ENCODE measurements at regions not wholly inside any gene's neighbourhood (a gene's known extent, or its start where the extent isn't known, plus 50 kb on each side); places are given as distances from the start of the nearest gene placed in this dataset.

GRCh38 chr14:101233021-101233366, 328.3 kb upstream of the DIO3 start:
- POLR2A ChIA-PET (ENCODE audit: low non-redundant PET) = no interaction called here
- DNase-seq (ENCODE audit: low spot score) = no peak
- no peak overlapping the region for H3K27ac ChIP-seq
- CTCF ChIA-PET = no interaction called here
- no peak for TF ChIP-seq CTCF (conservative IDR thresholded peaks at IDR 0.05; ENCODE audit: low read depth)

DNA sequence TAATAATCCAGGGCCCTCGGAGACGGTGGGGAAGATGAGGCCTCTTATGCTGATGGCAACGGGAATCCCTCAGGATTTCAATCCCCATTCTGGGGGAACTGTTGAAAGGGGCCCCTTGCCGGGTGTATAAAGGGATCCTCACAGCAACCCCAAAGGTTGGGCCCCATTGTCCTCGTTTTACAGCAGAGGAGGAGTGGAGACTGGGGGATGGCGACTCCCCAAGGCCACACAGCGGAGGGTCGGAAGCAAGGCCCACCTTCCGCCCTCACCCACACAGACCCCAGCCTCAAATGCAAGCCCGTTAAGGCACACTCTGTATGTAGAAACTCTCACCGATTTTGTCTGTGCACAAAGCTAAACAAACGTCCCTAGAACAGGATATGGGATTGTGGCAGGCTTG, 327.9 kb upstream of the DIO3 start:
- POLR2A ChIA-PET (ENCODE audit: low non-redundant PET) = no interaction called here
- H3K27ac ChIP-seq = no peak overlapping the region
- TF ChIP-seq CTCF (conservative IDR thresholded peaks at IDR 0.05; ENCODE audit: low read depth) = no peak
- CTCF ChIA-PET = no interaction called here
- no peak for DNase-seq (ENCODE audit: low spot score)

DNA sequence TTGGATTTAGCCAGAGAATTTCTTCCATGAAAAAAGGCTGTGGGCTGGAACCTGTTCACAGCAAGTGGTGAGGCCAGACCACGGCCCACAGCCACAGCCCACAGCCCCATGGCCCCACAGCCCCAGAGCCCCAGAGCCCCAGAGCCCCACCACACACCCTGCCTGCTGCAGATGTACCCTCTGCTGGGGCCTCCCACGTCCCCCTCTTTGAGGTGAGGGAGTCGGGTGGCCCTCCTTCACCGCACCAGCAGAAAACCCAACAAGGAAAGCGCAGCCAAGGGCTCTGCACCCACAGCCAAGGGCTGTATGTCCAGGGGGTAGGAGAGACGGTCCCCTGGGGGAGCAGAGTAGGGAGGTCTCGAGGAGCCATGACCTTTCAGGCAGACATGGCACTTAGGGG, 327.5 kb upstream of the DIO3 start:
- ChIA-PET CTCF (no interaction called here), POLR2A (ENCODE audit: low non-redundant PET) (no interaction called here)
- no peak for DNase-seq (ENCODE audit: low spot score)
- no peak for TF ChIP-seq CTCF (conservative IDR thresholded peaks at IDR 0.05; ENCODE audit: low read depth)
- no peak overlapping the region for H3K27ac ChIP-seq

DNA sequence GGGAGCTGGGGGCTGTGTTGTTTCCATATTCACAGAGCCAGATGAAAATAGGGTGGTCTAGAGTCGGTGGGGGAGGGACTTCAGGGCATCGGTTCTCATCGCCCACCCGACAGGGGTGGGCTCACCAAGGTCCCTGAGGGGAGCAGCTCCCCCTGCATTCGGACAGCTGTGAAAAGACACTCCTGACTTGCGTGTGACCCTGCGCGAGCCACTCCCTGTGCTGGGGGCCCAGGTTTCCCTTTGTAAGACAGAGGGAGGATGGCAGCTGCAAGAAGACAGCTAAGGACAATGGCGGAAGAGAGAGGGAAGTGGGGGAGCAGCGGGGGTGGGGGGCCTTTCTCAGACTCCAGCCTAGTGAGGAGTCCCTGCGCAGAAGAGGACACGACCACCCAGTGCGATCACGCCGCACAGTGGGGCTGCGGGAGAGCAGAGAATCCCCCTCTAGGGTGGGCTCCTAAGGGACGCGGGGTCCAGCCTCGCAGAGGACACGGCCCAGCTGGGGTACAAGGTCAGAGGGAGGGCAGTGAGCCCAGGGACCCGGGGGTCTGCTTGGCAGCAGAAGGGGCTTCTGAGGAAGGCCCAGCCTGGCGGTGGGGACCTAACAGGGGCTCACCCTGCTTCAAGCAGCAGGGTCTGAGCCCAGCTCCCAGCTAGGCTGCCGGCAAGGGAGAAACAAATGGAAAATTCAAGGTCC, 326.9 kb upstream of the DIO3 start:
- ChIA-PET CTCF (interaction anchor here (0.6 to 2.0 kb wide), 7 partner anchors 11 to 815 kb away, joined by 4 to 11 read pairs (median 5); no protein-coding TSS in a partner anchor), POLR2A (ENCODE audit: low non-redundant PET) (no interaction called here)
- no peak for TF ChIP-seq CTCF (conservative IDR thresholded peaks at IDR 0.05; ENCODE audit: low read depth)
- no peak overlapping the region for H3K27ac ChIP-seq
- no peak for DNase-seq (ENCODE audit: low spot score)

- ChIA-PET CTCF (interaction anchor here (0.6 to 2.0 kb wide), 7 partner anchors 12 to 816 kb away, joined by 4 to 11 read pairs (median 5); no protein-coding TSS in a partner anchor), POLR2A (ENCODE audit: low non-redundant PET) (no interaction called here)
- no peak for DNase-seq (ENCODE audit: low spot score)
- no peak for TF ChIP-seq CTCF (conservative IDR thresholded peaks at IDR 0.05; ENCODE audit: low read depth)
- H3K27ac ChIP-seq = no peak overlapping the region
Measured at GRCh38 chr14:101234999-101235334, 326.3 kb upstream of the DIO3 start.

GRCh38 chr14:101235335-101236103, 325.8 kb upstream of the DIO3 start:
- TF ChIP-seq CTCF (conservative IDR thresholded peaks at IDR 0.05; ENCODE audit: low read depth) = peak; percentile 64
- DNase-seq (ENCODE audit: low spot score) = peak; percentile 64
- CTCF ChIA-PET = interaction anchor here (0.6 to 2.0 kb wide), 12 partner anchors 12 to 817 kb away, joined by 3 to 11 read pairs (median 4); no protein-coding TSS in a partner anchor
- no peak overlapping the region for H3K27ac ChIP-seq
- POLR2A ChIA-PET (ENCODE audit: low non-redundant PET) = no interaction called here

Measured in RWPE1 (cell line).